ENCODE measurements at regions not wholly inside any gene's neighbourhood (a gene's known extent, or its start where the extent isn't known, plus 50 kb on each side); places are given as distances from the start of the nearest gene placed in this dataset.
"Not testable (repeated sequence)": the region's sequence is repeated elsewhere in the genome, so short reads cannot be mapped to it uniquely, and the experiment has no call there.

GRCh38 chr1:145482214-145482860, 56.9 kb upstream of the NBPF20 start:
- DNase-seq: not testable (repeated sequence)

GRCh38 chr1:145475962-145476361, 50.6 kb upstream of the NBPF20 start:
- not testable (repeated sequence) for DNase-seq

- DNase-seq: not testable (repeated sequence)
These were observed 50.0 kb upstream of the NBPF20 start for GRCh38 chr1:145475369-145475915.
